GM19025 (cell line): ENCODE measurements at regions not wholly inside any gene's neighbourhood (a gene's known extent, or its start where the extent isn't known, plus 50 kb on each side); places are given as distances from the start of the nearest gene placed in this dataset.
"Not testable (repeated sequence)": the region's sequence is repeated elsewhere in the genome, so short reads cannot be mapped to it uniquely, and the experiment has no call there.

Source experiments
- ATAC-seq: cut with Tn5 transposase; IDR thresholded peaks from one replicate; pipeline ENCODE4 v1.9.1; 2021; ENCODE audit warnings: mild to moderate bottlenecking, low read depth, moderate library complexity; ENCODE audit not compliant: unreplicated experiment

DNA sequence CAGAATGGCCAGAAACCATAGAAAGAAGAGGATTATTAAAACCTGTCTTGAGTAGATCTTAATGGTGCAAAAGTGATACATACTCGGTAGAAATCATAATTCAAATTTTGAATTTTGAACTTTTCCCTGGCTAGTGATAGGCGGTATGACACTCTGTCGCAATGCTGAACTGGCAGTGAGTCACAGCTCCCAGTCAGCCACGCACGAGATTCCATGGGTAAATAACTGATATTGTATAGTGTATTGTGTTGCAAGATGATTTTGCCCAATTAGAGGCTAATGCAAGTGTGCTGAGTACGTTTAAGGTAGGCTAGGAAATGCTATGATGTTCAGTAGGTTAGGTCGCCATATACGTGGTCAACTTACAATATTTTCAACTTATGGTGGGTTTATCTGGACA is 207.0 kb downstream of the SIPA1L2 start:
- no peak for ATAC-seq

DNA sequence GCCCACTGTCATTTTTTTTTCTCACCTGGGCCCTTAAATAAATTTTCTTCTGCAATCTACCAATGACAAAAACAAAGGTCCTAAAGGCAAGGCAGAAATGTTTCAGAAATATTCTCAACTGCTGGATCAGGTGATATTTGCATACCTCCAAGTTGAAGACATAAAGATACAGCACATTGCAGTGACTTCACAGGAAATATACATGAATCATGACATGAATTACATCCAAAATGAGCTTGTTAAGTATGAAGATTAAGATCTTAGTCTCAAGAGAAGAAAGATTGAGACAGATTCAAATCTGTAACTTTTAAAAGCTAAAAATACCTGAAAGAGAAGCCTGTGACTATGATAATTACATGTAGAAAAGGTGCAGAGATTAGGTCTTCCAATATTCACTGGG is 207.8 kb downstream of the SIPA1L2 start:
- no peak for ATAC-seq

- no peak for ATAC-seq
Observed at GRCh38 chr1:232421143-232421796, 208.7 kb downstream of the SIPA1L2 start.

DNA sequence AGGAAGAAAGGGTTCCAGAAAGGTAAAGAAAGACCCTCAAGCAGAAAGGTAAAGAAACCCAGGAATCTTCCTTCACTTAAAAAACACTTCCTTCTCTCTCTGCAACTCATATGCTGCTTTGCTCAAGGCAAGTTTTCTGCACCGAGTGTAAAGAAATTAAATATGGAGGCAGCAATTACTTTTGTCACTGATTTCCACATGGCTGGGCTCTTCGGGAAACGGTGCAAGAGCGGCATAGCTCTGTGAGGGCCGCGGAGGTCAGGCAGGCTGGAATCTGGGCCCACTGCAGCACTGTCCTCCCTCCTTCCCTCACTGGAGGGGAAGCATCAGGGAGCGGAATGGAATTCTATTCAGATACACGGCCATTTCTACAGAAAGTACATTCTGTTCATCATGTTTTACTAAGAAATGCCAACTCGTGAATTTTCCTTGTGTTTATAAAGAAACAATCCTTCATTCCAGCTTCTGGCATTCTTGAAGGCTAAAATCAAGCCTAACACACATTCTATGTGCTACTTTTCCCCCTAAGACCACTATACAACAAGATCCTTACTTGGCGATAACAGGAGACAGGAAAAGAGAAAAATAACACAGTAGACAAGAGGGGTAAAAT is 212.2 kb downstream of the SIPA1L2 start:
- no peak for ATAC-seq

DNA sequence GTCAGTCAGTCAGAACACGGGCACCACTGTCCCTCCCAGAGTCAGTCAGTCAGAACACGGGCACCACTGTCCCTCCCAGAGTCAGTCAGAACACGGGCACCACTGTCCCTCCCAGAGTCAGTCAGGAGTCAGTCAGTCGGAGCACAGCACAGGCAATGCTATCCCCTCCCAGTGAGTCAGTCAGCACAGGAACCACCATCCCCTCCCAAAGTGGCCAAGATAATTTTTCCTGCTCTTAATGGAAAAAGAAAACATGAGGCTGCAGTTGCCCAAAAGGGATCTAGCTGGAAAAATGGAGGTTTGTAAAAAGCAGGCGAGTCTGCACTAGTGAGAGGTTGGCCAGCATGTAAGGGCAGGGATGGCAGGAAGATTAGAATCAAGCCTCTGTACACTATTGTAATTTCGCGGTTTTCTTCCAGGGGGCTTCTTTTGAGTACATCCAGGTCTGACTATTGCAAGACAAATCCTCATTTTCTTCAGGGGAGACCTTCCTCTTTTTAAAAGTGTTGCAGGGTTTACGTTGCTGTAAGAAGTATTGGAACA is 213.8 kb downstream of the SIPA1L2 start:
- ATAC-seq = no peak

- ATAC-seq = not testable (repeated sequence)
Observed at GRCh38 chr1:232415481-232415880, 214.5 kb downstream of the SIPA1L2 start.

DNA sequence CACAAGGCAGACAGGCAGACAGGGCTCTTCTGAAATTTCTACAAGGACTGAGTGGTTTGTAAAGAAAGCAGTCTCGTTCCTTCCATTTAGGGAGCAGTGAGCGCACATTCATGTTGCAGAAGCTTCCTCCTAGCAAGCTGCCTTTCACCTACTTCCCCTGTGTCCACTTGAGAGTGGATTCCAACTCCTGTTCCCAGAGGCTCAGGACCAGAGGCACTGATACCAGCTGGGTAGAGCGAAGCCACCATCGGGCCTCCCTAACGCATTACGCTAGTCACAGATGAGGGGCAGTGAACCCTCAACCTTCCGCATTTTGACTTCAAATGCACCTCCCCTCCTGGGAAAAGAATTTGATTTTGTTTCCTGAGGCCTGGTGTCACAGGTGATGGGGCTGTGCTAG is 215.8 kb downstream of the SIPA1L2 start:
- no peak for ATAC-seq

DNA sequence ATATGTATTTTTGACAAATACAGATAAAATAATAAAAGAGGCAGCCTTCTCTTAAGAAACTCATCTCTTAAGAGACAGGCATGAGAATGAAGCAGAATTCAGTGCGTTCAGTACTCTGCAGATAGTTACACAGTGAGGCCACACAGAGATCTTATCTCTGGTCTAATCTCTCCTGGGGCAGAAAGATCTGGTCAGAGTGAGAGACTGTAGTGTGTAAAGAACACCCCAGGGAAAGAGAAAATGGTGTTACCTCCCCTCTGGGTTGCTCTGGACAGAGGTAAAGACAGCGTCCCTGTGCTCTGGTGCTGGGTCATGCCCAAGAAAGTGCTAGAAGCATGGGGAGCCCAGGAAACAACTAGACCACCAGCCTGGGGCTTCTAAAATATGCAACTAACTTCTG is 216.3 kb downstream of the SIPA1L2 start:
- ATAC-seq = no peak

GRCh38 chr1:232409584-232409983 is 220.3 kb downstream of the SIPA1L2 start:
- ATAC-seq = no peak

- no peak for ATAC-seq
Observed at GRCh38 chr1:232407120-232407519, 222.8 kb downstream of the SIPA1L2 start.

DNA sequence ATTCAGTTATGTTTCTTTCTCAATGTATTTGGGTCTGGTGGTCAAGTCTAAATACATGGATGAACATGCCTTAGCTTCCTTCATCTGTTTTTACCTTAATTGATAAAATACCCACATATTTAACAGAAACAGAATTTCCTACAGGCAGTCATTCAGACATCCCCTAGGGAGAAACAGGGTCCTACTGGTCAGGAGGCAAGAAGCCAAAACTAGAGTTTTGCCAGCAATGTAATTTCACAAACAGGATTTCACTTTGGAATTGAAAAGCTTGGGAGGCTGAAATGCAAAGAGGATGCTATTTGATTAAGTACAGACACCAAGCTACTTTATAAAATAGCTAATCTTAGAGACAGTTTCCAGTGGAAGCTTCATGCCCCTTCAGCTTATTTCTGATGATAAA is 224.2 kb downstream of the SIPA1L2 start:
- ATAC-seq = no peak

DNA sequence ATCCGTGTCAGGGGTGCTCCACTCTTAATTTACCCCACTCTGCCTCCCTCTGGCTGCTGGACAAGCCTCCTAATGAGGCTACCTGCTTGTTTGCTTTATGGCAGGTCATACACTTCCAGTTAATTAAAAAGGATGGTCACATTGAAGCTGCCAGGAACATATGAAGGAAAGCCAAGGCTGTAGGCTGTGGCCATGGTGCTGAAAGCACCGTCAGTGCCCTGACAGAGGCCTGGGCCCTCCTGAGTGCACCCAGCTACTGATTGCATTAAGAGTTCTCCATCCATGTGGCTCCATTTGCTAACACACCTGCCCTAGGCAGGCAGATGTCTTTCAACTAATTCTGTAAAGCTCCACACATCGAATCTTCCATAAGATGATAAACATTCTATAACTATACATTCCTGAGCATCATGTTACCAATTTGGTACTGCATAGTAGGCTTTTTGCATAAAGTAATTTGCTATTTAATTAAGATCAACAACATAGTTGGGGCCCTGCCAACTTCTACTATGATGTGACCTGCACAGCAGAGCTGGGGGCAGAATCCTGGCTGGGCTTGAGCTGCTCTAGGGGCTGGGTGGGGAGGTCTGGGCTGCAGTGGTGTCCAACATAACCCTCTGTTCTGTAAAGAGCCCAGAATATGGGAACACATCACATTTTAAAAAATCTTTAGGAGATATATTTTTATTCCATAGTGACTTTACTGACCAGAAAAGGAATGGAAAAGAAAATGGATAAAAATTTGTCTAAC is 224.8 kb downstream of the SIPA1L2 start:
- no peak for ATAC-seq

GRCh38 chr1:232404227-232404626 is 225.7 kb downstream of the SIPA1L2 start:
- no peak for ATAC-seq

DNA sequence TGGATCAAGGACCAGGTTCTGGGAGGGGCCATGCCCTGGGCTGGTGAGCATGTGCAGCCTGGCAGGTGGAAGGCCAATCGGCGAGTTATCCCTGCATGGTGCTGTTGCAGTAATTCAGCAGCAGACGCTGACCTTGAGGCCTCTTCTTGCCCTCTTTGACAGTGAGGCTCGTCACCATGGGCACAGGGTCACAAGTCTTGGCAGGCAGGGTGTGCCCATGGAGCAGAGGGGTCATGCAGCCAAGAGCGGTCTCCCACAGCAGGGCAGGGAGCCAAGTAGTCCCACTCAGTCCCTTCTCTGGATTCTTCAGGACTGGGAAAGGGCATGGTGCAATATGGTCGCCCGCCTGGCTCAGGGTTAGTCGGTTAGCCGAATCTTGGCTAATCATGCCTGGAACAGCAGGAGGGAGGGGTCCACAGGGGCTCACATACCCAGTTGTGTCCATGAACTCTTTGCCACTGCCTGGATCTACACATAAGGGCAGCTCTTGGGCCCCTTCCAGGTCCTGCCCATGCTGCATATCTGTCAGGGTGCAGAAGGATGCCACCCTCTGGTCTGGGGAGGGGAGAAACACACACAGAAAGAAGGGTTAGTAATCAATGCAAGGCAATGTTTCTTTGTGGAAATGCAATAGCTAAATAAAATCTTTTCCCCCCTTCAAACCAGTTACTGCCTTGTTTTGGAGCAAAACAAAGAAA is 226.8 kb downstream of the SIPA1L2 start:
- no peak for ATAC-seq

- ATAC-seq = no peak
Observed at GRCh38 chr1:232398823-232399222, 231.1 kb downstream of the SIPA1L2 start.

DNA sequence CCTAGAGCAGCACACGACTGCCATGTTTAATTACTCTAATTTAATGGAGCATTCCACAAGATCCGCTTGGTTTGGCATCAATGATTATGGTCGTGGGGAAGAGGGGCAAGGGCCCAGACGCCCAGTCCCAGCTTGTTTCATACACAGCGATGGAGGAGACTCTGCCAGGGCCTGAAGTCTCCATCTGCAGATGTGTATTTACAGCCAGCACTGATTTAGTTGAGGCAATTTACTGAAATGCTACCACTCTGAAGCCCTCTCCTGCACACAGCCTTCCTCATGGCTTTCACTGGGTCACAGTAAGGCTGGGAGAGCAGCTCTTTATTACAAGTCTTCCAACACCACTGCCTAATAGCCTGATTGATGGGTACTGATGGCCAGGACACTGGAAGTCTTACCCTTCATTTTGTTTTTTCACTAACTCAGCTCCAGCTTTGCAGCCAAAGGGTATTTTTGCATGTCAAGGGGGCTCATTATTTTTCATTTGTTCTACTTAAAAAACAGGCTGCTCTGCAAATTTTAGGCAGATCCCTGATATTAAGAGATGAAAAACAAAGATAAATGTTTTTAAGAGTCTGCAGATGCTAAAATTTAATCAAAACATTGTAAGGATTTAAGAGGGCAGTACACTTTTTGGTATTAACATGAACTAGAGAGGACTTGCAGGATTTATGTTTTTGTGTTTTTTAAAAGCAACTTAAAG is 236.3 kb downstream of the SIPA1L2 start:
- ATAC-seq = no peak

DNA sequence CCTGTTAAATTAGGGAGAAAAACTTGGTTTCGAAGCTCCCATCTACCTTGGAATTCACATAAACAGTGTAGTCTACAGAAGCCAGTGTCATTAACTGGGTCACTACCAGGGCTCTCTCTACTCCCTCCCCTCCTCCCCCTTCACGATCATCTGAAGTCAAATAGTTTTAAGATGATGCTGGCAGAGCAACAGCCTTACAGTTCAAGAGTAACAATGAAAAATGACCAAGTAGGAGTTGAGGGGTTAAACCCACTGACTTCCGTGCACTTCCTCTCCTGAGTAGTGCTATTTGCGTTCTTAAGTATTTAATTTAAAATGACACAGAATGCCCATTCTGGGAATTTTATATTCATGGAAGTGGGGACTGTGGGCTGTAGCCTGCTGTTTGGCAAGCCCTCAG is 236.9 kb downstream of the SIPA1L2 start:
- no peak for ATAC-seq

GRCh38 chr1:232390590-232390989 is 239.3 kb downstream of the SIPA1L2 start:
- no peak for ATAC-seq

- no peak for ATAC-seq
Observed at GRCh38 chr1:232389744-232390143, 240.2 kb downstream of the SIPA1L2 start.

- ATAC-seq = no peak
Observed at GRCh38 chr1:232388363-232388762, 241.6 kb downstream of the SIPA1L2 start.
